Central memory CD8-positive, alpha-beta T cell (primary cell): ENCODE measurements at regions not wholly inside any gene's neighbourhood (a gene's known extent, or its start where the extent isn't known, plus 50 kb on each side); places are given as distances from the start of the nearest gene placed in this dataset.

ENCODE experiments used
- ATAC-seq: fragments of 150-1000 bp; cut with Tn5 transposase; replicated peaks from 2 replicates; pipeline ENCODE4 v1.10.0; 2022; ENCODE audit warnings: mild to moderate bottlenecking, moderate FRiP score, moderate number of reproducible peaks; ENCODE audit not compliant: poor library complexity, severe bottlenecking; ENCODE audit errors: extremely low read depth
- DNase-seq, 2 donors: peaks; one replicate each; pipeline ENCODE4 v3.0.0; 2021; ENCODE audit warnings: low spot score in 2 of 2
- H3K27ac Mint-ChIP-seq: one replicate; pipeline ENCODE4 v1.8.0; 2022; ENCODE audit warnings: low read depth, mild to moderate bottlenecking, moderate library complexity, mixed read lengths
- H3K27me3 Mint-ChIP-seq: one replicate; pipeline ENCODE4 v1.8.0; 2022; ENCODE audit warnings: mixed read lengths
- H3K36me3 Mint-ChIP-seq: one replicate; pipeline ENCODE4 v1.8.0; 2022; ENCODE audit warnings: mild to moderate bottlenecking, moderate library complexity, mixed read lengths; ENCODE audit not compliant: insufficient read depth
- H3K4me1 Mint-ChIP-seq: one replicate; pipeline ENCODE4 v1.8.0; 2022; ENCODE audit warnings: mixed read lengths
- H3K4me3 Mint-ChIP-seq: one replicate; pipeline ENCODE4 v1.8.0; 2022; ENCODE audit warnings: mild to moderate bottlenecking, moderate library complexity, mixed read lengths
- H3K9me3 Mint-ChIP-seq: one replicate; pipeline ENCODE4 v1.8.0; 2022; ENCODE audit warnings: mixed read lengths

GRCh38 chr4:62377245-62377644 is 1177.1 kb downstream of the ADGRL3 start:
- Mint-ChIP-seq H3K27ac (no peak overlapping the region), H3K4me1 (no peaks in the 10 kb centered on the region), H3K4me3 (no peak overlapping the region), H3K36me3 (no peaks in the 10 kb centered on the region), H3K27me3 (no peaks in the 10 kb centered on the region), H3K9me3 (peaks cover 25% of the 10 kb centered on the region)
- no peak for DNase-seq
- ATAC-seq = no peak

GRCh38 chr4:62366939-62367338 is 1166.8 kb downstream of the ADGRL3 start:
- H3K4me3 Mint-ChIP-seq = no peak overlapping the region
- no peak for ATAC-seq
- H3K36me3 Mint-ChIP-seq = peaks cover 2% of the 10 kb centered on the region

DNA sequence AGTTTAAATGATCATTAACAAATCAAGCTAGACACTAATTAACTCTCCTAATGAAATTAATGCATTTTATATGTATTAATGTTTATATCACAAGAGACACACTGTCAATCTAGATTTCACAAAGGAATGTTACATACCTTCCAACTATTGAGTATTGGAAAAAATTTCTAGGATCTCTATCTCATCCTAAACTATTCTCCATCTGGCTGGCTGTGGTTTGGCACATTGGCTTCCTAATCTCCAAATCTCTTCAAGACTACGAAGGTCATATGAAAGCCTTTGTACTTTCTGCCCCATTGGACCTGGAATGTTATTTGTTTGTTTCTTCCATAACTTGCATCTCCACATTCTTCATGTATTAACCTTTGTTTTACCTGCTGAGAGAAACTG is 1160.0 kb downstream of the ADGRL3 start:
- DNase-seq (no peak), ATAC-seq (no peak)
- no peaks in the 10 kb centered on the region for H3K36me3 Mint-ChIP-seq
- no peak overlapping the region for H3K27ac Mint-ChIP-seq
- H3K4me3 Mint-ChIP-seq = no peak overlapping the region
- H3K27me3 Mint-ChIP-seq = no peaks in the 10 kb centered on the region
- peaks cover 26% of the 10 kb centered on the region for H3K9me3 Mint-ChIP-seq
- H3K4me1 Mint-ChIP-seq = no peaks in the 10 kb centered on the region

More at GRCh38 chr4:62366939-62367338, 1166.8 kb downstream of the ADGRL3 start:
- peaks cover 24% of the 10 kb centered on the region for H3K9me3 Mint-ChIP-seq
- H3K27ac Mint-ChIP-seq = no peak overlapping the region
- H3K27me3 Mint-ChIP-seq = no peaks in the 10 kb centered on the region
- H3K4me1 Mint-ChIP-seq = no peaks in the 10 kb centered on the region
- no peak for DNase-seq

DNA sequence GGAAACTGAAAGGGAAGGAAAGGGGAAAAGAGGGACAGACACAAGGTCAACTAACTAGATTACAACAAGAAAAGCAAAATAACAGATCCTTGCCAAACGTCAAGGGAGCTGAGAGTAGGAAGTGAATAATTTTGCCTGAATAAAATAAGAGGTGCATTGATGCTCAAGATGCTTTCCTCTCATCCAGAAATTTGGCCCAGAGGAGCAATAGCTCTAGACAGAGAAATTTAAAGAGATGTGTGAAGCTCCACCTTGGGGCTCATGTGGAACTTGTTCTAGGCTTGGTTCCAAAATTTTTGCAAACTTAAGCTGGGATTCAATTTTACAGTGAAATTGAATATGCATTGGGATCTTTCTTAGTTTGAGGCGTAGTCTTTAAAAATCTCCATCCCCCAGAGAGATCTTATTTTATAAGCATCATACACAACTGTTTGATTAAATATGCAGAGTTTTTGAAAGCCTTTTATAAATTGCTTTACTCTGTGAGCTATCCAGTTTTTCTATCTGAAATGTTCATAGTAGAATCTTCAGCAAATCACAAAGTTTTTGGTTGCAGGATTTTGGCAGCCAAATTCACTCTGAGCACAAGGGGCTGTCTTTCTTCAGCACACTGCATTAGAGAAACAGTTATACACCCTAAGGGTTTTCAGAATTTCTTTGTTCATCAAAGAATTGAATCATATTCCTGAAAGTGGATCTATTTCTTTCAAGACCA is 1159.5 kb downstream of the ADGRL3 start:
- Mint-ChIP-seq H3K27ac (no peak overlapping the region), H3K4me3 (no peak overlapping the region), H3K27me3 (no peaks in the 10 kb centered on the region), H3K4me1 (no peaks in the 10 kb centered on the region), H3K36me3 (no peaks in the 10 kb centered on the region), H3K9me3 (peaks cover 22% of the 10 kb centered on the region)
- ATAC-seq (no peak), DNase-seq (no peak)

DNA sequence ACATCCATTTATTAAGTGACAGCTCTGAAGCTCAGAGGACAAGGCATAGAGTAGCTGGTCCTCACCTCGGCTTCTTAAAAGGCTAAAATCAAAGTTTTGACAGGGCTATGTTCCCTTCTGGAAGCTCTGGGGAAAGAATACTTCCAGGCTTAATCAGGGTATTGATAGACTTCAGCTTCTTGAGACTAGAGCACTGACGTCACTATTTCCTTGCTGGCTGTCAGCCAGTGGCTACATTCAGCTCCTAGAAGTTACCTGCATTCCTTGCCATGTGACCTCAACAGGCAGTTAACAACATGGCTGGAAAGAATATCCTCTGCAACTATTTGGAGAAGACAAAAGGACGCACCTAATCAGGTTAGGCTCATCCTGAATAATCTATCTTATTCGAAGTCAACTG is 1144.8 kb downstream of the ADGRL3 start:
- H3K27me3 Mint-ChIP-seq = no peaks in the 10 kb centered on the region
- H3K9me3 Mint-ChIP-seq = peaks cover 27% of the 10 kb centered on the region

DNA sequence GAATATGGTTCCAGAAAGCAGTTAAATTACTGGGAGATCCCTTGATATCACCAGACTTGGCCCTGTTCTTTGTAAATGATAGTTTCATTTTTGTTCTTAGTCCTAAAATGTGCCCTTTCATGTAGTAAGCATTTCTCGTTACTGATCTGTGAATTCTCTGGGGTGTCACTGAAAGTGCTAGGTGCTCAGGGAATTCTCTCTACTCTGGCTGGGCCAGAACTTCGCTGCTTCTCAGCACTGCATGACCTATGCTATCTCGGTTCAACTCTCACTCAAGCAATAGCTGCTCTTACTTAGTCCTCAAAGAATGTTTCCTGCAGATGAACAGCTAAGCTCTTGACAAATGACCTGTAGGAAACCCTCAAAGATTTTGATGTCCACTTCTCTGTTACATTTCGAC is 1144.3 kb downstream of the ADGRL3 start:
- Mint-ChIP-seq H3K4me3 (no peak overlapping the region), H3K27ac (no peak overlapping the region)

More for the DNA sequence above, 1144.8 kb downstream of the ADGRL3 start:
- Mint-ChIP-seq H3K4me1 (no peaks in the 10 kb centered on the region), H3K27ac (no peak overlapping the region), H3K4me3 (no peak overlapping the region), H3K36me3 (no peaks in the 10 kb centered on the region)
- DNase-seq (no peak), ATAC-seq (no peak)

DNA sequence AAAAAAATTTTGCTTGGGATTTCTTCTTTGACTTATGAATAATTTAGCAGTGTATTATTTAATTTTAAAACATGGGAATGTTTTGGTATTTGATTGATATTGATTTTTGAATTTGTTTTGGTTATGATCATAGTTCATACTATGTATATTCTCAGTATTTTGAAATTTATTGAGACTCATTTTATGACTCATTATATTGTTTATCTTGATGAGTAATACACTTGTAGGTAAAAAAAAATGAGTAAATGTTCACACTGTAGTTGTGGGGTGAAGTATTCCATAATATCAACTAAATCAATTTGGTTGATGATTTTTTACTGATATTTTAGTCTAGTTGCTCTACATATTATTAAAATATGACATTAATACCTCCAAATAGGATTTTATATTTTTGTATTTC is 1142.2 kb downstream of the ADGRL3 start:
- Mint-ChIP-seq H3K36me3 (no peaks in the 10 kb centered on the region), H3K9me3 (peaks cover 43% of the 10 kb centered on the region), H3K4me1 (no peaks in the 10 kb centered on the region), H3K27me3 (no peaks in the 10 kb centered on the region), H3K4me3 (no peak overlapping the region), H3K27ac (no peak overlapping the region)
- ATAC-seq (no peak), DNase-seq (no peak)

More for the DNA sequence above, 1144.3 kb downstream of the ADGRL3 start:
- ATAC-seq (no peak), DNase-seq (no peak)
- H3K36me3 Mint-ChIP-seq = no peaks in the 10 kb centered on the region
- no peaks in the 10 kb centered on the region for H3K4me1 Mint-ChIP-seq
- peaks cover 29% of the 10 kb centered on the region for H3K9me3 Mint-ChIP-seq
- H3K27me3 Mint-ChIP-seq = no peaks in the 10 kb centered on the region

DNA sequence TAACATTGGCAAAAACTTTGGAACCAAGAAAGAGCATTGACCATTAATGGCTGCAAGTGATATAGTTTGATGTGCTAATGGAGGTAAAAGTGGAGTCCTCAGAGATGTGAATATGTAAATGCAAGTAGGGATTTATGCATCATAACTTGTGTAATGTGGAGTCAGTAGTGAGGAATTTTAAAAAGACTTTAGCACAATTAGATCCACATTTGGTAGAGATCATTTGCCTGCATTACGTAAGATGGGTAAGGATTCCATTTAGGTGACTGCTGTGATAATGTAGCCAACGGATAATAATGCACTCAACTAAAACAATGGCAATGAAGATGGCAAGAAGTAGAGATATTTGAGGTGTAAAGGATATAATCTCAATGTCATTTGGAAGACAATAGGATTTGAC is 1128.4 kb downstream of the ADGRL3 start:
- ATAC-seq (no peak), DNase-seq (no peak)
- no peak overlapping the region for H3K27ac Mint-ChIP-seq
- no peak overlapping the region for H3K4me3 Mint-ChIP-seq
- no peaks in the 10 kb centered on the region for H3K36me3 Mint-ChIP-seq
- no peaks in the 10 kb centered on the region for H3K27me3 Mint-ChIP-seq
- H3K9me3 Mint-ChIP-seq = peaks cover 4% of the 10 kb centered on the region
- H3K4me1 Mint-ChIP-seq = no peaks in the 10 kb centered on the region

DNA sequence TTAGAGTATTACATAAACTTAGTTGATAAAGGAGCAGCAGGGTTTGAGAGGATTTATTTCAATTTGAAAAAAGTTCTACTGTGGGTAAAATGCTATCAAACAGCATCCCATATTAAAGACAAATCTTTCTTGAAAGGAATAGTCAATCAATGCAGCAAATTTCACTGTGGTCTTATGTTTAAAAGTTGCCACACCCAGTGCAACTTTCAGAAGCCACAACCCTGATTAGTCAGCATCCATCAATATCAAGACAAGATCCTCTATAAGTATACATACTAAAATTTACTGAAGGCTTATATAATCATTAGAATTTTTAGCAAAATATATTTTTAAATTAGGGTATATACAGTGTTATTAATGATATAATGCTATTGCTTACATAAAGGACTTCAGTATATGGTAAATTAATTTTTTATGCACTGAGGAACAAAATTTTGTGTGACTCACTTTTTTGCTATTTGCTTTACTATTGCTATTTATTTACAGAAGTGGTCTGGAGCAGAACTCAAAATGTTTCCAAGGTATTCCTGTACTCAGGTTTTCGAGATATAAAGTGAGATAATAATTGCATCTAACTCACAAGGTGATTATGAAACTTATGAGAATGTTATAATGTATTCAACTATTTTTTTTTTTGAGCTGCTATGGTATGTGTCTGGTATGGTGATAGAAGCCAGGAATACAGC is 1127.6 kb downstream of the ADGRL3 start:
- Mint-ChIP-seq H3K4me1 (no peaks in the 10 kb centered on the region), H3K36me3 (no peaks in the 10 kb centered on the region), H3K27ac (no peak overlapping the region), H3K27me3 (no peaks in the 10 kb centered on the region), H3K4me3 (no peak overlapping the region), H3K9me3 (no peaks in the 10 kb centered on the region)
- ATAC-seq (no peak), DNase-seq (no peak)

DNA sequence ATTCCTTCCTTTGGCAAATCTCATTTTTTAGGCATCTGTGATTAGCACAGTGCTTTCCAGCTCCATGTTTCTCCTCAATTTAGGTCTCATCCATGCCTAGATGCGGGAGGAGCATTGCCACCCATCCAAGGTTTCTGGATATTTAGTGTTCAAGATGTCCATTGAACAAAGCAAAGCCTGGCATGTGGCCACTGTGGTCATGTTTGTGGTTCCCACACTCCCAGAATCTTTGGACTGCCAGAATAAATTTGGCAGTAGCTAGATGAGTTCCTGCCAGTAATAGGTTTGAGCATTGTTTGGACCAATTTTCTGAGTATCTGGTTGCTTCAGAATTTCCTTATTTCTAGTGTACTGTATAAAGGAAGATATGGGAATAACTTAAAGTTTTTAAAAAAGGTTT is 1124.1 kb downstream of the ADGRL3 start:
- Mint-ChIP-seq H3K9me3 (peaks cover 5% of the 10 kb centered on the region), H3K27me3 (no peaks in the 10 kb centered on the region), H3K4me3 (no peak overlapping the region), H3K36me3 (no peaks in the 10 kb centered on the region), H3K27ac (no peak overlapping the region), H3K4me1 (no peaks in the 10 kb centered on the region)
- ATAC-seq (no peak), DNase-seq (no peak)

GRCh38 chr4:62320612-62321011 is 1120.5 kb downstream of the ADGRL3 start:
- Mint-ChIP-seq H3K9me3 (peaks cover 28% of the 10 kb centered on the region), H3K4me3 (no peak overlapping the region), H3K36me3 (no peaks in the 10 kb centered on the region), H3K27ac (no peak overlapping the region), H3K4me1 (no peaks in the 10 kb centered on the region), H3K27me3 (no peaks in the 10 kb centered on the region)
- ATAC-seq (no peak), DNase-seq (no peak)

DNA sequence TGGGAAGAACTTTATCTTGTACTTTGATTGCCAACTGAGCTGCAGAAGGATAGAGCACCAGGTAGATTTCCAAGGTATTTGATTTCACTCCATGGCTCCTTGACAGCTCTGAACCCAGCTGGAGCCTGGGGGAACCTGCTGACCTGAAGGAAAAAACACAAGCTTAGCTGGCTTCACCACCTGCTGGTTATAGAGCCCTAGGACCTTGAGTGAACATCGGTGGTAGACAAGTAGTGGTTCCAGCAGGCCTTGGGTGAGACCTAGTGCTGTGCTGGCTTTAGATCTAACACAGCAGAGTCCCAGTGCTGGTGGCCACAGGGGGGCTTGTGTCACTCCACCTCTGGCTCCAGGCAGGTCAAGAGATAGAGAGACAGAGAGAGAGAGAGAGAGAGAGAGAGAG is 1102.6 kb downstream of the ADGRL3 start:
- Mint-ChIP-seq H3K27me3 (no peaks in the 10 kb centered on the region), H3K9me3 (peaks cover 24% of the 10 kb centered on the region), H3K36me3 (no peaks in the 10 kb centered on the region), H3K4me3 (no peak overlapping the region), H3K27ac (no peak overlapping the region), H3K4me1 (no peaks in the 10 kb centered on the region)
- ATAC-seq (no peak), DNase-seq (no peak)

- Mint-ChIP-seq H3K4me1 (no peaks in the 10 kb centered on the region), H3K9me3 (peaks cover 29% of the 10 kb centered on the region), H3K36me3 (no peaks in the 10 kb centered on the region), H3K27me3 (no peaks in the 10 kb centered on the region), H3K27ac (no peak overlapping the region), H3K4me3 (no peak overlapping the region)
- DNase-seq (no peak), ATAC-seq (no peak)
These were observed 1101.4 kb downstream of the ADGRL3 start for GRCh38 chr4:62301500-62301899.
